ENCODE measurements at regions not wholly inside any gene's neighbourhood (a gene's known extent, or its start where the extent isn't known, plus 50 kb on each side); places are given as distances from the start of the nearest gene placed in this dataset.
"Not testable (repeated sequence)": the region's sequence is repeated elsewhere in the genome, so short reads cannot be mapped to it uniquely, and the experiment has no call there.

DNA sequence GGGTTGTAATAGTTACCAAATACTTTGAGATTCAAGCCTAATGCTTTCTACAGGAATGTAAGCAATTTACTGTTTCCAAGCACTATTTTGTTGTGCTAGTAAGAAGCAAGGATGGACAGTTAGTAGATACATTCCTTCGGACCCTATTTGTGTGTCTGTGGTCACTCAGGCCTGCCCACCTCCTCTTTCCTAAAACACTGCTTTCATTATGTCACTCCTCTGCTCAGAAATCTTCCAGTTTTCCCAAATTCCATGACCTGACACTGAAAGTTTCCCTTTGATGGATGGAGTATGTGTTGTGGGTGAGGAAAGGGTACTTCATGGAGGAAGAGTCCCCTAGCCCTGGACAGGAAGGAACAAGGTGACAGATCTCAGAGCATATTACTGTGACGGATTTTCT, 141.1 kb downstream of the DISP1 start:
- H3K4me1 Mint-ChIP-seq: no peaks in the 10 kb centered on the region
- H3K27ac Mint-ChIP-seq: no peak overlapping the region
- H3K36me3 Mint-ChIP-seq: peaks cover 26% of the 10 kb centered on the region
- no peaks in the 10 kb centered on the region for H3K27me3 Mint-ChIP-seq
- no peaks in the 10 kb centered on the region for H3K9me3 Mint-ChIP-seq
- ATAC-seq: no peak
- no peak overlapping the region for H3K4me3 Mint-ChIP-seq

- no peak for ATAC-seq
- H3K27me3 Mint-ChIP-seq: no peaks in the 10 kb centered on the region
- H3K27ac Mint-ChIP-seq: no peak overlapping the region
- no peaks in the 10 kb centered on the region for H3K4me1 Mint-ChIP-seq
- no peak overlapping the region for H3K4me3 Mint-ChIP-seq
- peaks cover 26% of the 10 kb centered on the region for H3K36me3 Mint-ChIP-seq
- no peaks in the 10 kb centered on the region for H3K9me3 Mint-ChIP-seq
These were observed 141.8 kb downstream of the DISP1 start for GRCh38 chr1:222956601-222957000.

DNA sequence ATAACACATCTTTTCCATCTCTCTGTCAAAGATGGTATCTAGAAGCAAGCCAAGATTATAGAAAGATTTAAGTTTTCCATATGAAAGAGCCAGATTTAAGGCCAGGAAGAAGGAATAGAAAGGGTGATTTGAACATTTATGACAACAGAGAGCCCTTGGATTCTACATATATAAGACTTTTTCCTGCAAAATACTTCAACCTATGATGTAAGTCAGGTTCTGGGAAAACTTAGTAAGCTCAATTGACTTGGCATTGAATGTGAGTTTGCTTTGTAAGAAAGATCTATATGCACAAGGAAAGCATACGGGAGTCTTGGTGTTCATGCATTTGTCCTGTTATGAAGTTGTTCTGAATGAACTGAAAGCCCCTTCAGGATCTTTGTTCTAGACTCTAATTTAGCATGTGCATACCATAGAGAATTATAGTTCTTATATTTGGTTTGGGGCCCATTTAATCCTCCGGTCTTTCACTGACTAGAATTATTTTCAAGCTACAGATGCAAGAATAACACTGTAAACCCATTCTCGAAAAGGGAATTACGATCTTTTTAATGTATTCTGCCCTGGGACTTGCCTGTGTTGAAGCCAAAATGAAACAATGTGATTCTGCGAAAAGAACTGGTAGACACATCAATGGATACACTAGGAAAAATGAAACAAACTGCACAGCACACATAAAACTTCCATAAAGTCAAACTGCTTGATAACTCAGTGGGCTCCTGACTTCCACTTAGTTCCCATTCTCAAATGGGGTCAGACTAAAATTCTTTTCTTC, 152.8 kb downstream of the DISP1 start:
- no peak for ATAC-seq
- no peaks in the 10 kb centered on the region for H3K36me3 Mint-ChIP-seq
- H3K4me1 Mint-ChIP-seq: peaks cover 14% of the 10 kb centered on the region
- no peak overlapping the region for H3K4me3 Mint-ChIP-seq
- H3K27ac Mint-ChIP-seq: no peak overlapping the region
- no peaks in the 10 kb centered on the region for H3K27me3 Mint-ChIP-seq
- peaks cover 2% of the 10 kb centered on the region for H3K9me3 Mint-ChIP-seq

DNA sequence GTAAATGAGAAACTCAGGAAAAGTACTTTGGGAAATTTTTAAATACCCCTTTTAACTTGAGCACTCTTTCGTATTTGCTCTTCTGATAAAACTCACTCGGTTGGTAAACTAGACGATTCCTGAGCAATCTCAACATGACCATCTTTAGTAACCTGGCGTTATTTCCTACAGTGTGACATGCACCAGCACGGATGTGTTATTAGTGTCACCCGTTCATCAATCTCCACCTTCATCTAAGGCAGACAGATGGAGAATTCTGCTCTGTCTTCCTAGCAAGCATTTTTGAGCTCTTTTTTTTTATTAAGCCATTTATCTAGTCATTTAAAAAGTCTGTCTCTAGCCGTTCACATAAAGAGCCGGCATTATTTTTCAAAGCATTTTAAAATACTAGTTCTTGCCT, 155.2 kb downstream of the DISP1 start:
- Mint-ChIP-seq H3K4me1 (peaks cover 14% of the 10 kb centered on the region), H3K9me3 (no peaks in the 10 kb centered on the region), H3K27ac (no peak overlapping the region), H3K4me3 (no peak overlapping the region), H3K27me3 (no peaks in the 10 kb centered on the region), H3K36me3 (peaks cover 5% of the 10 kb centered on the region)
- ATAC-seq: no peak

DNA sequence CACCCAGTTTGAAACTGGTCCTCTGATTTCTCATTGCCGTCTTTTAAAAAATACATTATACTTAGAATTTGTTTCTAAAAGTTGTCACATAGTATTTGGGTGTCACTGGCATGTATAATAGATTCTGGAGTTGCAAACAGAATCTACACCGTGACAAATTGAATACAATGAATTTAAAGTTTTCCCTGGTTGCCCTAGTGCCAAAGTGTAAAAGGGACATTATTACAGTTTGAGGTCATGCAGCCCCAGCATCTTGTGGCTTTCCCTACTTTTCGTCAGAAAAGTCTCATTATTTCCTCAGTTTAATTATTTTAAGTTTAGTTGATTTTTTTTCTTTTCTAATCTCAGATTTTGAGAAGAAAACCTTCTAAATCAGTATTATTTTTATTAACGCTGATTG, 155.9 kb downstream of the DISP1 start:
- Mint-ChIP-seq H3K36me3 (peaks cover 11% of the 10 kb centered on the region), H3K4me1 (peaks cover 8% of the 10 kb centered on the region), H3K27me3 (no peaks in the 10 kb centered on the region), H3K4me3 (no peak overlapping the region), H3K9me3 (no peaks in the 10 kb centered on the region), H3K27ac (no peak overlapping the region)
- ATAC-seq: no peak

DNA sequence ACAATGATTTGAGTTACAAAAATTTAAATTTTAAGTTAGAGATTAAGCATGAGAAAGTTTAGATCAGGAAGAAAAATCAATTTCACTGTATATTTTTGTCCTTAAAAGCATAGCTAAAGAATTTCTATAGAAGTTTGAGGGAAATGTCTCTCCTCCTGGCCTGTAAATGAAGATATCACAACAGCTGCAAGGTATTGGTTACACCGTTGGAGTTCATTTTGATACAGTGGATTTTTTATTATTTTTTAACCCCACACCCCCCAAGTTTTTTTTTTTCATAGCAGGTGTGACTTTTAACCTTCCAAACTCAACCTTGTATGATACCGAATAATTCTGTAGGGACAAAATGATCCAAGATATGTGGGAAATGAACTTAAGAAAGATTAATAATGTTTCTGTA, 156.3 kb downstream of the DISP1 start:
- Mint-ChIP-seq H3K9me3 (no peaks in the 10 kb centered on the region), H3K27me3 (no peaks in the 10 kb centered on the region), H3K4me1 (peaks cover 6% of the 10 kb centered on the region), H3K4me3 (no peak overlapping the region), H3K27ac (no peak overlapping the region), H3K36me3 (peaks cover 11% of the 10 kb centered on the region)
- no peak for ATAC-seq

DNA sequence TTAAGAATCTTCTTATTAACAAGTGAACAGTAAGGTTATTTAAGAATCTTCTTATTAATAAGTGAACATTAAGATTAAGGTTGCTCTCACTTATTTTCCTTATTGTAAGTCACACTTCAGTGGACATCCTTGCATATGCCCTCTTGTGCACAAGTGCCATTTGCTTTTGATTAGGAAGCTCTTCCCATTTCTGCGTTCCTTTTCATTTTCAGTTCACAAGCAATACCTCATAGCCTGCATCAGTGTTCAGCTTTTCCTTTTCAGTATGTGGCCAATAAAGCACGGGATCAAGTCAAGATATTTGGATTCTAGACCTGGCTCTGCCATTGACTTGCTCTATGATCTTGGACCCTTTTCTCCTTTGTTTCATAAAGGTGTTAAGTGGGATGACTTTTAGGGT, 158.7 kb downstream of the DISP1 start:
- no peak overlapping the region for H3K27ac Mint-ChIP-seq
- H3K36me3 Mint-ChIP-seq: peaks cover 11% of the 10 kb centered on the region
- no peak for ATAC-seq
- no peaks in the 10 kb centered on the region for H3K27me3 Mint-ChIP-seq
- peaks cover 6% of the 10 kb centered on the region for H3K4me1 Mint-ChIP-seq
- no peaks in the 10 kb centered on the region for H3K9me3 Mint-ChIP-seq
- no peak overlapping the region for H3K4me3 Mint-ChIP-seq

GRCh38 chr1:222974496-222974895, 159.7 kb downstream of the DISP1 start:
- no peak for ATAC-seq
- H3K36me3 Mint-ChIP-seq: peaks cover 11% of the 10 kb centered on the region
- H3K27me3 Mint-ChIP-seq: no peaks in the 10 kb centered on the region
- no peaks in the 10 kb centered on the region for H3K9me3 Mint-ChIP-seq
- H3K4me1 Mint-ChIP-seq: peaks cover 6% of the 10 kb centered on the region
- no peak overlapping the region for H3K4me3 Mint-ChIP-seq
- no peak overlapping the region for H3K27ac Mint-ChIP-seq

DNA sequence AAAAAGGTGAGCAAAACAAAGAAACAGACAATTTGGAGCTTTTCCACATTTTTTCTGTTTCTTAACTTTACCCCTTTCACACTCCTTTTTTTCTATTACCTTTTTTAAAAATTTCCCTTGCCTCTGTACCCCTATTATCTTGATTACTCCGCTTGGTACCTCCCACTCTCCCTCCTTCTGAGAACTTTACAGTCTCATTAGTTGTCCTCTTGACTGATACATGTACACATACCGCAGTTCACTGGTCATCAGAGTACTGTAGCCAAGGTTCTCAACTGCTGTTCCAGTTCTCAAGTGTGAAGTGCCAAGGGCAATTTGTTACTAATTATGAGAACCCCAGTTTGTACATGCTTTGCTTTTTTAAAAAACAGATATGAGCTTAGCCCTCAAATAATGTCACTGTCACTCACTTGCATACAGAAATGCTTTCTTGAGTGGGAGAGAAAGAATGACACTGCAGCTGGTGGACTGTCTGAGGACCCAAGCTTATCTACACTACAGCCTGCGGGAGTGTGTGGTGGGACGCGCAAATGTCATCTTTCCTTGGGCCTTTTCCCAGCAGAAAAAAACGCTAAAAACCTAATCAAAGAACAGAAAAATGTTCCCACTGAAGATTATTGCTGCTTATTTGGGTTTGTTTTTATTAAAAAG, 160.8 kb downstream of the DISP1 start:
- no peak overlapping the region for H3K27ac Mint-ChIP-seq
- no peak for ATAC-seq
- H3K36me3 Mint-ChIP-seq: peaks cover 11% of the 10 kb centered on the region
- H3K4me3 Mint-ChIP-seq: no peak overlapping the region
- H3K9me3 Mint-ChIP-seq: no peaks in the 10 kb centered on the region
- H3K4me1 Mint-ChIP-seq: peaks cover 6% of the 10 kb centered on the region
- no peaks in the 10 kb centered on the region for H3K27me3 Mint-ChIP-seq

- no peak for ATAC-seq
- Mint-ChIP-seq H3K27ac (no peak overlapping the region), H3K36me3 (peaks cover 11% of the 10 kb centered on the region), H3K4me1 (peaks cover 6% of the 10 kb centered on the region), H3K4me3 (no peak overlapping the region), H3K9me3 (no peaks in the 10 kb centered on the region), H3K27me3 (no peaks in the 10 kb centered on the region)
These were observed 161.6 kb downstream of the DISP1 start for GRCh38 chr1:222976453-222976852.

DNA sequence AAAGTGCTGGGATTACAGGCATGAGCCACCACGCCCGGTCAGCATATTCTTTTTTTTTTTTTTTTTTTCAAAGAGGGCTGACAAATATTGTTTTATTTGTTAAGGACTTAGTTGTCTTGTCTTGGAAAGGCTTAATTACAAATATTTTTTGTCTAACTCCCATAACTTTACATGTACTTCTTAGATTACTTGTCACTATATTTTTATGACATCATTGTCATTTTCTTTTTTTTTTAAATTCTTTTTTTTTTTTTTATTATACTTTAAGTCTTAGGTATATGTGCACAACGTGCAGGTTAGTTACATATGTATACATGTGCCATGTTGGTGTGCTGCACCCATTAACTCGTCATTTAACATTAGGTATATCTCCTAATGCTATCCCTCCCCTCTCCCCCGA, 162.5 kb downstream of the DISP1 start:
- ATAC-seq, H3K27me3 Mint-ChIP-seq, H3K4me1 Mint-ChIP-seq, H3K27ac Mint-ChIP-seq, H3K9me3 Mint-ChIP-seq, H3K4me3 Mint-ChIP-seq: not testable (repeated sequence)
- peaks cover 11% of the 10 kb centered on the region for H3K36me3 Mint-ChIP-seq

- Mint-ChIP-seq H3K4me3 (no peak overlapping the region), H3K4me1 (no peaks in the 10 kb centered on the region), H3K27ac (no peak overlapping the region), H3K36me3 (peaks cover 6% of the 10 kb centered on the region), H3K9me3 (no peaks in the 10 kb centered on the region), H3K27me3 (no peaks in the 10 kb centered on the region)
- ATAC-seq: no peak
These were observed 163.5 kb downstream of the TLR5 start for GRCh38 chr1:222979561-222979960.

GRCh38 chr1:222987674-222988076, 155.4 kb downstream of the TLR5 start:
- H3K36me3 Mint-ChIP-seq: no peaks in the 10 kb centered on the region
- H3K4me3 Mint-ChIP-seq: no peak overlapping the region
- peaks cover 20% of the 10 kb centered on the region for H3K4me1 Mint-ChIP-seq
- H3K27me3 Mint-ChIP-seq: no peaks in the 10 kb centered on the region
- H3K27ac Mint-ChIP-seq: peak overlapping the region; percentile 4
- ATAC-seq: no peak
- H3K9me3 Mint-ChIP-seq: no peaks in the 10 kb centered on the region

GRCh38 chr1:222989443-222989842, 153.6 kb downstream of the TLR5 start:
- H3K36me3 Mint-ChIP-seq: no peaks in the 10 kb centered on the region
- no peaks in the 10 kb centered on the region for H3K9me3 Mint-ChIP-seq
- no peak for ATAC-seq
- no peak overlapping the region for H3K27ac Mint-ChIP-seq
- no peak overlapping the region for H3K4me3 Mint-ChIP-seq
- peaks cover 20% of the 10 kb centered on the region for H3K4me1 Mint-ChIP-seq
- no peaks in the 10 kb centered on the region for H3K27me3 Mint-ChIP-seq

GRCh38 chr1:222991177-222991576, 151.9 kb downstream of the TLR5 start:
- Mint-ChIP-seq H3K4me1 (peaks cover 13% of the 10 kb centered on the region), H3K36me3 (peaks cover 15% of the 10 kb centered on the region), H3K9me3 (no peaks in the 10 kb centered on the region), H3K27me3 (no peaks in the 10 kb centered on the region), H3K27ac (no peak overlapping the region), H3K4me3 (no peak overlapping the region)
- no peak for ATAC-seq

GRCh38 chr1:222991908-222992307, 151.1 kb downstream of the TLR5 start:
- ATAC-seq: no peak
- H3K9me3 Mint-ChIP-seq: no peaks in the 10 kb centered on the region
- H3K4me3 Mint-ChIP-seq: no peak overlapping the region
- no peaks in the 10 kb centered on the region for H3K27me3 Mint-ChIP-seq
- H3K27ac Mint-ChIP-seq: no peak overlapping the region
- H3K36me3 Mint-ChIP-seq: peaks cover 19% of the 10 kb centered on the region
- H3K4me1 Mint-ChIP-seq: peaks cover 9% of the 10 kb centered on the region
